MCF 10A (cell line): ENCODE measurements at regions not wholly inside any gene's neighbourhood (a gene's known extent, or its start where the extent isn't known, plus 50 kb on each side); places are given as distances from the start of the nearest gene placed in this dataset.
"Not testable (repeated sequence)": the region's sequence is repeated elsewhere in the genome, so short reads cannot be mapped to it uniquely, and the experiment has no call there.

Source experiments
- BruUV-seq: library from RNA; stranded (reverse); fragments of 400-500 nt; replicated peaks from 2 replicates; lab custom pipeline; 2021; lab: Mats Ljungman, UMichigan
- CTCF ChIA-PET: fragments of 300-600 bp; sonication (Branson Sonifier 250); formaldehyde crosslinking; extraction: SDS; loops from one replicate; lab custom pipeline; 2021; ENCODE audit warnings: antibody characterized with exemption, inconsistent platforms; lab: Yijun Ruan, JAX
- POLR2A ChIA-PET: fragments of 300-600, 350-650 bp; sonication (Branson Sonifier 250); formaldehyde crosslinking; extraction: SDS; loops from one replicate; lab custom pipeline; 2020; ENCODE audit warnings: antibody characterized with exemption, inconsistent platforms; lab: Yijun Ruan, JAX
- DNase-seq: peaks from one replicate; pipeline ENCODE4 v3.0.0-alpha.2; 2018; ENCODE audit not compliant: unreplicated experiment
- H3K27ac Mint-ChIP-seq: one replicate; pipeline ENCODE4 v1.8.0; 2022; ENCODE audit warnings: mild to moderate bottlenecking, low read depth, mixed read lengths; ENCODE audit not compliant: unreplicated experiment
- H3K27me3 Mint-ChIP-seq: one replicate; pipeline ENCODE4 v1.8.0; 2022; ENCODE audit warnings: mixed read lengths; ENCODE audit not compliant: insufficient read depth, unreplicated experiment
- H3K36me3 Mint-ChIP-seq: one replicate; pipeline ENCODE4 v1.8.0; 2022; ENCODE audit warnings: mild to moderate bottlenecking, moderate library complexity, mixed read lengths; ENCODE audit not compliant: insufficient read depth, unreplicated experiment
- H3K4me1 Mint-ChIP-seq: one replicate; pipeline ENCODE4 v1.8.0; 2022; ENCODE audit warnings: mixed read lengths; ENCODE audit not compliant: insufficient read depth, unreplicated experiment
- H3K4me3 Mint-ChIP-seq: one replicate; pipeline ENCODE4 v1.8.0; 2022; ENCODE audit warnings: mild to moderate bottlenecking, moderate library complexity, mixed read lengths; ENCODE audit not compliant: unreplicated experiment
- H3K9me3 Mint-ChIP-seq: one replicate; pipeline ENCODE4 v1.8.0; 2022; ENCODE audit warnings: mixed read lengths; ENCODE audit not compliant: unreplicated experiment
- intact Hi-C: fragments of 100-400 bp; cut with micrococcal nuclease; formaldehyde crosslinking; loops from 2 replicates; pipeline ENCODE4 v1.14.1; 2022
- TF ChIP-seq, protein P1 (sequence below): fragments of 200-600 bp; IDR thresholded peaks from one replicate; pipeline ENCODE4 v1.8.0; 2022; ENCODE audit warnings: antibody characterized with exemption, mild to moderate bottlenecking; ENCODE audit not compliant: unreplicated experiment

GRCh38 chr6:144467172-144467762 lies 182.1 kb downstream of the UTRN start:
- TF ChIP-seq, protein P1, sequence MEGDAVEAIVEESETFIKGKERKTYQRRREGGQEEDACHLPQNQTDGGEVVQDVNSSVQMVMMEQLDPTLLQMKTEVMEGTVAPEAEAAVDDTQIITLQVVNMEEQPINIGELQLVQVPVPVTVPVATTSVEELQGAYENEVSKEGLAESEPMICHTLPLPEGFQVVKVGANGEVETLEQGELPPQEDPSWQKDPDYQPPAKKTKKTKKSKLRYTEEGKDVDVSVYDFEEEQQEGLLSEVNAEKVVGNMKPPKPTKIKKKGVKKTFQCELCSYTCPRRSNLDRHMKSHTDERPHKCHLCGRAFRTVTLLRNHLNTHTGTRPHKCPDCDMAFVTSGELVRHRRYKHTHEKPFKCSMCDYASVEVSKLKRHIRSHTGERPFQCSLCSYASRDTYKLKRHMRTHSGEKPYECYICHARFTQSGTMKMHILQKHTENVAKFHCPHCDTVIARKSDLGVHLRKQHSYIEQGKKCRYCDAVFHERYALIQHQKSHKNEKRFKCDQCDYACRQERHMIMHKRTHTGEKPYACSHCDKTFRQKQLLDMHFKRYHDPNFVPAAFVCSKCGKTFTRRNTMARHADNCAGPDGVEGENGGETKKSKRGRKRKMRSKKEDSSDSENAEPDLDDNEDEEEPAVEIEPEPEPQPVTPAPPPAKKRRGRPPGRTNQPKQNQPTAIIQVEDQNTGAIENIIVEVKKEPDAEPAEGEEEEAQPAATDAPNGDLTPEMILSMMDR, result no peak
- intact Hi-C loops, result no loop called here
- Mint-ChIP-seq H3K9me3 (no peaks in the 10 kb centered on the region), H3K4me3 (no peak overlapping the region), H3K36me3 (peaks cover 33% of the 10 kb centered on the region), H3K27ac (no peak overlapping the region), H3K4me1 (peaks cover 7% of the 10 kb centered on the region), H3K27me3 (no peaks in the 10 kb centered on the region)
- CTCF ChIA-PET, result interaction anchor here (0.6 to 1.6 kb wide), 3 partner anchors 14 to 1167 kb away, joined by 3 to 6 read pairs (median 3); no protein-coding TSS in a partner anchor
- BruUV-seq, result no TSS peak
- POLR2A ChIA-PET, result interaction anchor here (0.6 kb wide), 1 partner anchor 623 kb away, joined by 3 read pairs; no protein-coding TSS in a partner anchor
- no peak for DNase-seq

- Mint-ChIP-seq H3K4me3 (no peak overlapping the region), H3K36me3 (peaks cover 33% of the 10 kb centered on the region), H3K27me3 (no peaks in the 10 kb centered on the region), H3K4me1 (peaks cover 7% of the 10 kb centered on the region), H3K27ac (no peak overlapping the region), H3K9me3 (no peaks in the 10 kb centered on the region)
- DNase-seq, result no peak
- ChIA-PET POLR2A (interaction anchor here (0.5 to 0.6 kb wide), 2 partner anchors 528 to 623 kb away, joined by 3 read pairs; no protein-coding TSS in a partner anchor), CTCF (interaction anchor here (1.6 kb wide), 1 partner anchor 13 kb away, joined by 6 read pairs; no protein-coding TSS in a partner anchor)
- TF ChIP-seq, protein P1, result no peak
- no TSS peak for BruUV-seq
- intact Hi-C loops, result no loop called here
These were observed 182.8 kb downstream of the UTRN start for GRCh38 chr6:144467921-144468320.

- H3K27ac Mint-ChIP-seq, result no peak overlapping the region
- no peaks in the 10 kb centered on the region for H3K27me3 Mint-ChIP-seq
- TF ChIP-seq, protein P1, result no peak
- peaks cover 35% of the 10 kb centered on the region for H3K36me3 Mint-ChIP-seq
- ChIA-PET CTCF (no interaction called here), POLR2A (interaction anchor here (0.5 kb wide), 1 partner anchor 529 kb away, joined by 3 read pairs; no protein-coding TSS in a partner anchor)
- peaks cover 7% of the 10 kb centered on the region for H3K4me1 Mint-ChIP-seq
- intact Hi-C loops, result no loop called here
- no TSS peak for BruUV-seq
- no peaks in the 10 kb centered on the region for H3K9me3 Mint-ChIP-seq
- H3K4me3 Mint-ChIP-seq, result no peak overlapping the region
- no peak for DNase-seq
These were observed 183.6 kb downstream of the UTRN start for GRCh38 chr6:144468709-144469108.

DNA sequence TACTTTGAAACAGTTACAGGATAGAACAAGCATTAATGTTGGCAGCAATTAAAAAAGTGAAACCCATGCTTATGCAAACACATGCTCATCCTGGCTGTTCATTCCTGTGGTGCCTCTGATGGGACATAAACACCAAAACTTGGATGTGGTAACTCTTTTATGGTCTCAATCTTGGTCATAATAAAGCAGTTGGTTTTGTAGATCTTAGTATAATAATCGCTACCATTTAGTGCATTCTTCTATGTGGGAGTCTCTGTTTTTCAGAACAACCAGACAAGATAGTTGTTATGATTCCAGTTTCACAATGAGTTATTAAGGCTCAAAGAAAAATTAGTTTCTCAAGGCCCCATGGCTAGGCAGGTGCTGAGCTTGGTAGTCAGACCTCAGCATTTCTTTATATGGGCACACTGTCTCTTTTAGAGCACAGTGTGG lies 184.0 kb downstream of the UTRN start:
- no TSS peak for BruUV-seq
- POLR2A ChIA-PET, result no interaction called here
- CTCF ChIA-PET, result no interaction called here
- H3K36me3 Mint-ChIP-seq, result peaks cover 36% of the 10 kb centered on the region
- intact Hi-C loops, result no loop called here
- DNase-seq, result no peak
- H3K4me3 Mint-ChIP-seq, result no peak overlapping the region
- no peaks in the 10 kb centered on the region for H3K9me3 Mint-ChIP-seq
- TF ChIP-seq, protein P1, result no peak
- H3K4me1 Mint-ChIP-seq, result peaks cover 7% of the 10 kb centered on the region
- no peak overlapping the region for H3K27ac Mint-ChIP-seq
- no peaks in the 10 kb centered on the region for H3K27me3 Mint-ChIP-seq

- CTCF ChIA-PET, result not testable (repeated sequence)
These were observed 185.1 kb downstream of the UTRN start for GRCh38 chr6:144470201-144470600.

More at GRCh38 chr6:144470201-144470600, 185.1 kb downstream of the UTRN start:
- DNase-seq, H3K27me3 Mint-ChIP-seq, BruUV-seq, H3K4me3 Mint-ChIP-seq, H3K9me3 Mint-ChIP-seq, H3K27ac Mint-ChIP-seq, H3K4me1 Mint-ChIP-seq, intact Hi-C loops, POLR2A ChIA-PET: not testable (repeated sequence)
- H3K36me3 Mint-ChIP-seq, result peaks cover 44% of the 10 kb centered on the region
